ENCODE measurements at regions not wholly inside any gene's neighbourhood (a gene's known extent, or its start where the extent isn't known, plus 50 kb on each side); places are given as distances from the start of the nearest gene placed in this dataset.

DNA sequence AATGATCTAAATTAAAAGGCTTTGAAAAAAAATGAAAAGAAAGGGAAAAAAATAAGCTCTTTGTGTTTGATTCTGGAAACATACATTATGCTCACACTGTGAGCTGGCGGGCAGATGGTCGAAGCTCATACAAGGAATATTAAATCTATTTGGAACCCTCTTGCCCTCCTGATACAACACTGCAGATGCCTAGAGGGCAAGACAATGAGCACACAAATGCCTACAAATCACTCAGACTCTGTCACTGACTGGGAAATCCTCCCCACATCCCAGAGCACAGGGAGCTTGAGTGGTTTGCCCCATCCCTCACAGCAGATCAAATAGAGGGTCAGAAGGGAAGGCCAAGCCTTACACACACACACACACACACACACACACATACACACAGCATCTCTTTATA, 320.4 kb downstream of the HNRNPD start:
- TF ChIP-seq, protein P1, sequence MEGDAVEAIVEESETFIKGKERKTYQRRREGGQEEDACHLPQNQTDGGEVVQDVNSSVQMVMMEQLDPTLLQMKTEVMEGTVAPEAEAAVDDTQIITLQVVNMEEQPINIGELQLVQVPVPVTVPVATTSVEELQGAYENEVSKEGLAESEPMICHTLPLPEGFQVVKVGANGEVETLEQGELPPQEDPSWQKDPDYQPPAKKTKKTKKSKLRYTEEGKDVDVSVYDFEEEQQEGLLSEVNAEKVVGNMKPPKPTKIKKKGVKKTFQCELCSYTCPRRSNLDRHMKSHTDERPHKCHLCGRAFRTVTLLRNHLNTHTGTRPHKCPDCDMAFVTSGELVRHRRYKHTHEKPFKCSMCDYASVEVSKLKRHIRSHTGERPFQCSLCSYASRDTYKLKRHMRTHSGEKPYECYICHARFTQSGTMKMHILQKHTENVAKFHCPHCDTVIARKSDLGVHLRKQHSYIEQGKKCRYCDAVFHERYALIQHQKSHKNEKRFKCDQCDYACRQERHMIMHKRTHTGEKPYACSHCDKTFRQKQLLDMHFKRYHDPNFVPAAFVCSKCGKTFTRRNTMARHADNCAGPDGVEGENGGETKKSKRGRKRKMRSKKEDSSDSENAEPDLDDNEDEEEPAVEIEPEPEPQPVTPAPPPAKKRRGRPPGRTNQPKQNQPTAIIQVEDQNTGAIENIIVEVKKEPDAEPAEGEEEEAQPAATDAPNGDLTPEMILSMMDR (IDR thresholded peaks at IDR 0.05 in 8 of 11, conservative IDR thresholded peaks at IDR 0.05 in 3 of 11) = no peak
- TF ChIP-seq POLR2A (IDR thresholded peaks at IDR 0.05) (no peak), POLR2AphosphoS5 (IDR thresholded peaks at IDR 0.05) (no peak)

All from spleen (tissue), 7 donors.